Bronchial epithelial cell (primary cell): ENCODE measurements at regions not wholly inside any gene's neighbourhood (a gene's known extent, or its start where the extent isn't known, plus 50 kb on each side); places are given as distances from the start of the nearest gene placed in this dataset.
"Not testable (repeated sequence)": the region's sequence is repeated elsewhere in the genome, so short reads cannot be mapped to it uniquely, and the experiment has no call there.

ENCODE experiments used
- DNase-seq: peaks from one replicate; pipeline ENCODE4 v3.0.0-alpha.2; 2010; ENCODE audit warnings: low read depth
- FAIRE-seq: peaks from 2 replicates; lab custom pipeline; 2011; peaks lifted over from hg19 to GRCh38; lab: Jason Lieb, UNC
- H3K27me3 ChIP-seq: 2 replicates; pipeline ENCODE4 v1.5.1; 2011; ENCODE audit warnings: low read length; ENCODE audit not compliant: control insufficient read depth, insufficient read depth
- H3K36me3 ChIP-seq: 2 replicates; pipeline ENCODE4 v1.5.1; 2011; ENCODE audit warnings: low read length; ENCODE audit not compliant: control insufficient read depth, insufficient read depth
- H3K4me3 ChIP-seq: 2 replicates; pipeline ENCODE4 v1.5.1; 2011; ENCODE audit warnings: mild to moderate bottlenecking, low read depth, low read length, control low read depth
- TF ChIP-seq, protein P1 (sequence below): IDR thresholded peaks from 2 replicates; pipeline ENCODE4 v1.5.1; 2011; ENCODE audit warnings: mild to moderate bottlenecking, moderate library complexity, low read length, control low read depth, inconsistent platforms; ENCODE audit not compliant: insufficient read depth, severe bottlenecking

DNA sequence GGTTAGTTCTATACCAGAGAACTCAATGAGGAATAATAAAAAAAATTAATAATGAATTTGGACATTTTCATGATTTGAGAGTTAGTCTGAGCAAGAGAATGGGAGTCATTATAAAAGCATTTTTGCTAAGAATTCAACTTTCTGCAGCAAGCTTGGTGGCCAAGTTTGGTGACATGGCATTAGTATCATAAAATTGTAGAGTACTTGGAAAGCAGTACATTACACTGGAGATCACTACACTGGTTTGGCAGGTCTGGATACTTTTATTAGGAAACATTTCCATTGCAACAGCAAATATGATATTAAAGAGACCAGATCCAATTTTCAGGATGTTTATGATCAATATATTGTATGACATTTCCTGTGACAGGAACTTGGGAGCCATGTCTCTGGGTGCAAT is 249.1 kb upstream of the INTU start:
- H3K4me3 ChIP-seq = no peak overlapping the region
- H3K27me3 ChIP-seq = no peaks in the 10 kb centered on the region
- DNase-seq (no peak), FAIRE-seq (no peak)
- TF ChIP-seq, protein P1, sequence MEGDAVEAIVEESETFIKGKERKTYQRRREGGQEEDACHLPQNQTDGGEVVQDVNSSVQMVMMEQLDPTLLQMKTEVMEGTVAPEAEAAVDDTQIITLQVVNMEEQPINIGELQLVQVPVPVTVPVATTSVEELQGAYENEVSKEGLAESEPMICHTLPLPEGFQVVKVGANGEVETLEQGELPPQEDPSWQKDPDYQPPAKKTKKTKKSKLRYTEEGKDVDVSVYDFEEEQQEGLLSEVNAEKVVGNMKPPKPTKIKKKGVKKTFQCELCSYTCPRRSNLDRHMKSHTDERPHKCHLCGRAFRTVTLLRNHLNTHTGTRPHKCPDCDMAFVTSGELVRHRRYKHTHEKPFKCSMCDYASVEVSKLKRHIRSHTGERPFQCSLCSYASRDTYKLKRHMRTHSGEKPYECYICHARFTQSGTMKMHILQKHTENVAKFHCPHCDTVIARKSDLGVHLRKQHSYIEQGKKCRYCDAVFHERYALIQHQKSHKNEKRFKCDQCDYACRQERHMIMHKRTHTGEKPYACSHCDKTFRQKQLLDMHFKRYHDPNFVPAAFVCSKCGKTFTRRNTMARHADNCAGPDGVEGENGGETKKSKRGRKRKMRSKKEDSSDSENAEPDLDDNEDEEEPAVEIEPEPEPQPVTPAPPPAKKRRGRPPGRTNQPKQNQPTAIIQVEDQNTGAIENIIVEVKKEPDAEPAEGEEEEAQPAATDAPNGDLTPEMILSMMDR = no peak
- no peaks in the 10 kb centered on the region for H3K36me3 ChIP-seq

DNA sequence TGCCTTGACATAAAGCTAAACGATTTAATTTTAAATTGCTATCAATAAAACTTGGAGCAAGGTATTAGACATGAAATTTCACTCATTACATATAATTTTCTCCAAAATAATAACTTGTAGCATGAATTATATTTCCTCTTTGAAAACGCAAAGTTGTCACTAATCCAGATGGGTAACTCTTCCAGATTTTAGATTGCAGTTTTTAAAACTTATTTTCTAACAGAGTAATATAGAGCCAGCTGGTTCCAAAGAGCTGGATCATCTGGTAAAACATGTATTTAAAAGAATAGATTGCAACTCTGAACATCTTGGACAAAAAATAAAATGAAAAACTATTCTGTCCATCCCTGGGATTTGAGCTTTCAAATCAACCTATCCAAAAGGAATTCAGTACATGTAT is 238.2 kb upstream of the INTU start:
- no peaks in the 10 kb centered on the region for H3K36me3 ChIP-seq
- no peak overlapping the region for H3K4me3 ChIP-seq
- FAIRE-seq (no peak), DNase-seq (no peak)
- no peaks in the 10 kb centered on the region for H3K27me3 ChIP-seq
- TF ChIP-seq, protein P1 = no peak

DNA sequence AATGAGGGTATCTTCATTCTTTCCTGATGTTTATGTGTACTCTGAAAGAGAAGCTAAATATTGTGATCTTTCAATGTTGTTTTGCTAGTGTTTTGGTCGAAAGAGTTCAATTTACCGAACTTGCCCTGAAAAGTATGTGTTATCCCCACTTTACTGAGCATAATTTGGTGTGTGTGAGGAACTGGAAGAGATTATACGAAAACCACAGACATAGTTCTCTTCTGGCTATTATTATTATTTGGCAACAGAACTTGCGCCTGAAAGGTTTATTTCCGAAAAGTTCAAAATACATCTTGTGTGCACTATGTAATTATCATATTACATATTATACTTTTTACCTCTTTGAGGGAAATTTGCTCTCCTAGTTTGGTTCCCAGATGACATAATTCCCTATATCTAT is 232.5 kb upstream of the INTU start:
- TF ChIP-seq, protein P1 = no peak
- DNase-seq (no peak), FAIRE-seq (no peak)
- H3K36me3 ChIP-seq = no peaks in the 10 kb centered on the region
- H3K4me3 ChIP-seq = no peak overlapping the region
- no peaks in the 10 kb centered on the region for H3K27me3 ChIP-seq

DNA sequence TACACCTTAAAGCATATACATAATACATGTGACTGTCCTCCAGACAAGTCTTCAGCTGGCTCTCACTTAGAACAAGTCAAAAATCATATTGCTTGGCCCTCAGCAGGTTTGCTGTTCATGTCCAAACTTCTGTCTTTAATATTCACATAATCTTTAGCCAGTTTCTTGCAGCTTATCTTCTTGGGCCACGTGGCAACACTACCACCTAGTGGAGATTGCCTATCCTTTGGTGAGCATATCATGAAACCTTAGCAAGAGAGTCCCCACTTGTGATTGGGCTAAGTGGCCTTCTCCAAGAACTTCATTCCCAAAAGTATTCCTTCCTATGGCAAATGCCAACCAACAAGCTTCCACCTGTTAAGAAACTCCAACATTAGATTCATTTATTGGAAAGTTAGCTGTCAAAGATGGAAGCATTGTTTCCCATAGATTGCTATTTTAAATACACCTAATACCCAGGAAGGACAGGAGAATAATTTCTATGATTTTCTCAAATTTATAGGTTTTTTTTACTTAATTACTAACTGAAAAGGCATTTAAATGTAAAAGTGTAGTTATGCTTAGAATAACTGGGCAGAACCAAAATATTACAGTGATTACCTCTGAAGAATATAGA is 231.9 kb upstream of the INTU start:
- FAIRE-seq (no peak), DNase-seq (peak; percentile 71)
- no peak overlapping the region for H3K4me3 ChIP-seq
- no peaks in the 10 kb centered on the region for H3K27me3 ChIP-seq
- TF ChIP-seq, protein P1 = peak; percentile 85
- H3K36me3 ChIP-seq = no peaks in the 10 kb centered on the region

DNA sequence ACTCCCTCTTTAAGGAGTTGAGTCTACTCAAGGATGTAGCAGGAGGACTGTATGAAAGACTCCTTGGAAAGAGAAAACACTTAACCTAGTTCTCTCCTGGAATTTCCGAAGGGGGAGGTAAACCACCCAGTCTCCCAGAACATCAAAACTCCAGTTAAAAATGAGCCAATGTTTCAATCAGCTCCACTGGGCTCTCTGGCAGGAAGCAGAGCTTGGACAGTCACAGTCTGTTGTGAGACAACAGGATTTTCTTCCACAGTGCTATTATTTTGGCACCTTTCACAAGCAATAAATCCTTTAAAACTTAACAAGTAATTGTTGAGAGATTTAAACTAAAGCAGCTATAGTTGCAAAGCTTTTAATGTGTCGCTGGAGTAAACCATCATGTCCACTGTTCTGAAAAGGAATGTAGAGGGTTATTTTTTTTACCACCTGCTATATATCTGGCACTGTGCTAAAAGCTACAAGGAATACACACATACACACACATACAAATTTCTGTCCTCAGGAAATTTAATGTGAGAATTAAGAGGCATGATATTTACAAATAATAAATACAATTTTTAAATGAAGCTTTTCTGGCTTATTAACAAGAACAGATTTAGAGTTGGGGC is 229.2 kb upstream of the INTU start:
- no peaks in the 10 kb centered on the region for H3K36me3 ChIP-seq
- TF ChIP-seq, protein P1 = no peak
- no peaks in the 10 kb centered on the region for H3K27me3 ChIP-seq
- DNase-seq (no peak), FAIRE-seq (no peak)
- H3K4me3 ChIP-seq = no peak overlapping the region

DNA sequence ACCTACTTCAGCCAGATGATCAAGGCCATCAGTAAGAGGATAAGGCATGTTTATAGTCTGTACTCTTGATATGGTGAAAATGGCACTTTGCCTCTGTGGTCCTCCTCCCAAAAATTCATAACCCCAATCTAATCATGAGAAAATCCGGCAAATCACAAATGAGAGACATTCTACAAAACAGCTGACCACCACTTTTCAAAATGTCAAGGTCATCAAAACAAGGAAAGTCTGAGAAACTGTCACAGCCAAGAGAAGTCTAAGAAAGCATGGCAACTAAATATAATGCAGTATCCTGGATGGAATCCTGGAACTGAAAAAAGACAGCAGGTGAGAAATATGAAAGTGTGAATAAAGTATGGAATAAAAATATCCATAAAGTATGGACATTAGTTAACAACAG is 226.6 kb upstream of the INTU start:
- no peak for DNase-seq
- Histone ChIP-seq H3K27me3 (no peaks in the 10 kb centered on the region), H3K4me3 (no peak overlapping the region), H3K36me3 (no peaks in the 10 kb centered on the region)
- TF ChIP-seq, protein P1 = no peak
- no peak for FAIRE-seq

DNA sequence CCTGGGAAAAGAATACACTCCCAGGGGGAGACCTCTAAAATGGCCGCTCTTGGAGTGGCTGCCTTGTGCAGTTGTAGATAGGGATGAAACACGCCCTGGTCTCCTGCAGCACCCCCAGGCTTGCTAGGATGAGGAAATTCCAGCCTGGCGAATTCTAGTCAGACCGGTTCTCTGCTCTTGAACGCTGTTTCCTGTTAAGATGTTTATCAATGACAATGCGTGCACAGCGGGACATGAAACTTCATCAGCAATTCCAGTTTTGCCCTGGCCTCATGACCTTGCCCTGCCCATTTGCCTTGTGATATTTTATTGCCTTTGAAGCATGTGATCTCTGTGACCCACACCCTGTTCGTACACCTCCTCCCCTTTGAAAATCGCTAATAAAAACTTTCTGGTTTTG is 225.2 kb upstream of the INTU start:
- H3K27me3 ChIP-seq, H3K4me3 ChIP-seq, H3K36me3 ChIP-seq, FAIRE-seq, DNase-seq: not testable (repeated sequence)
